GM23338 (cell line): ENCODE measurements at regions not wholly inside any gene's neighbourhood (a gene's known extent, or its start where the extent isn't known, plus 50 kb on each side); places are given as distances from the start of the nearest gene placed in this dataset.

Experiments used
- ATAC-seq: fragments of 200-7000 bp; cut with Tn5 transposase; 3 replicates; pipeline ENCODE4 v1.9.1; 2020
- DNase-seq: peaks from one replicate; pipeline ENCODE4 v3.0.0-alpha.2; 2015; ENCODE audit warnings: low spot score
- H2AFZ ChIP-seq: fragments of 200-600 bp; sonication (generic); 2 replicates; pipeline ENCODE4 v1.8.0; 2016; ENCODE audit warnings: antibody characterized with exemption, mild to moderate bottlenecking, moderate library complexity
- H3F3A ChIP-seq: fragments of 200-600 bp; sonication (generic); replicated peaks from 2 replicates; pipeline ENCODE4 v1.8.0; 2017; ENCODE audit warnings: antibody characterized with exemption, mixed run types, low read depth
- H3K27ac ChIP-seq: fragments of 200-600 bp; sonication (generic); 2 replicates; pipeline ENCODE4 v1.6.1; 2016; ENCODE audit warnings: low read depth
- H3K27me3 ChIP-seq: fragments of 200-600 bp; sonication (generic); 2 replicates; pipeline ENCODE4 v1.8.0; 2016; ENCODE audit warnings: mild to moderate bottlenecking, mixed run types, moderate library complexity; ENCODE audit not compliant: insufficient read depth
- H3K36me3 ChIP-seq: fragments of 200-600 bp; sonication (generic); 2 replicates; pipeline ENCODE4 v1.8.0; 2016; ENCODE audit warnings: mild to moderate bottlenecking; ENCODE audit not compliant: insufficient read depth
- H3K4me1 ChIP-seq: fragments of 200-600 bp; sonication (generic); 2 replicates; pipeline ENCODE4 v1.8.0; 2016; ENCODE audit warnings: mild to moderate bottlenecking, moderate library complexity; ENCODE audit not compliant: insufficient read depth
- H3K4me2 ChIP-seq: fragments of 200-600 bp; sonication (generic); 2 replicates; pipeline ENCODE4 v1.7.1; 2017; ENCODE audit warnings: mixed run types
- H3K4me3 ChIP-seq: fragments of 200-600 bp; sonication (generic); 2 replicates; pipeline ENCODE4 v1.6.1; 2016; ENCODE audit warnings: mixed run types
- H3K79me2 ChIP-seq: fragments of 200-600 bp; sonication (generic); replicated peaks from 2 replicates; pipeline ENCODE4 v1.8.0; 2017; ENCODE audit warnings: mild to moderate bottlenecking; ENCODE audit not compliant: insufficient read depth
- H3K9me2 ChIP-seq: fragments of 200-600 bp; sonication (generic); 2 replicates; pipeline ENCODE4 v1.8.0; 2017; ENCODE audit not compliant: insufficient read depth
- H4K20me1 ChIP-seq: fragments of 200-600 bp; sonication (generic); replicated peaks from 2 replicates; pipeline ENCODE4 v1.8.0; 2017; ENCODE audit warnings: mild to moderate bottlenecking; ENCODE audit not compliant: insufficient read depth
- H3K27ac Mint-ChIP-seq: 2 replicates; pipeline ENCODE4 v1.8.0; 2020; ENCODE audit warnings: inconsistent platforms, mild to moderate bottlenecking, moderate library complexity, mixed read lengths
- H3K27me3 Mint-ChIP-seq: 3 replicates; pipeline ENCODE4 v1.8.0; 2022; ENCODE audit warnings: low read depth, mild to moderate bottlenecking, moderate library complexity, mixed read lengths, inconsistent platforms; ENCODE audit not compliant: insufficient read depth, poor library complexity
- H3K36me3 Mint-ChIP-seq: 3 replicates; pipeline ENCODE4 v1.8.0; 2021; ENCODE audit warnings: low read depth, mild to moderate bottlenecking, inconsistent platforms, moderate library complexity, mixed read lengths
- H3K4me1 Mint-ChIP-seq: 3 replicates; pipeline ENCODE4 v1.8.0; 2020; ENCODE audit warnings: mild to moderate bottlenecking, inconsistent platforms, mixed read lengths
- H3K4me3 Mint-ChIP-seq: 3 replicates; pipeline ENCODE4 v1.8.0; 2021; ENCODE audit warnings: moderate library complexity, mild to moderate bottlenecking, inconsistent platforms, mixed read lengths
- H3K9me3 Mint-ChIP-seq: 3 replicates; pipeline ENCODE4 v1.8.0; 2020; ENCODE audit warnings: moderate library complexity, mild to moderate bottlenecking, inconsistent platforms, mixed read lengths
- CREB1 ChIP-seq: fragments of 250-450 bp; sonication (Bioruptor Pico); IDR thresholded peaks from 2 replicates; pipeline ENCODE4 v1.5.0; 2020; ENCODE audit warnings: low read depth, mild to moderate bottlenecking, moderate library complexity
- EZH2 ChIP-seq: fragments of 200-600 bp; sonication (generic); IDR thresholded peaks from one replicate; pipeline ENCODE4 v1.8.0; 2017; ENCODE audit warnings: antibody characterized with exemption, mild to moderate bottlenecking, low read depth; ENCODE audit not compliant: unreplicated experiment
- EZH2phosphoT487 ChIP-seq: fragments of 200-600 bp; sonication (generic); IDR thresholded peaks from one replicate; pipeline ENCODE4 v1.8.1; 2018; ENCODE audit warnings: antibody characterized with exemption; ENCODE audit not compliant: unreplicated experiment
- JUNB ChIP-seq: IDR thresholded peaks from one replicate; pipeline ENCODE4 v1.6.1; 2016; ENCODE audit warnings: antibody characterized with exemption; ENCODE audit not compliant: unreplicated experiment
- POLR2AphosphoS5 ChIP-seq: IDR thresholded peaks from 2 replicates; pipeline ENCODE4 v1.6.1; 2016; ENCODE audit warnings: antibody characterized with exemption, low read depth
- STAT1 ChIP-seq: IDR thresholded peaks from one replicate; pipeline ENCODE4 v1.6.1; 2016; ENCODE audit warnings: antibody characterized with exemption; ENCODE audit not compliant: unreplicated experiment
- ZNF114 ChIP-seq: fragments of 250-450 bp; sonication (Bioruptor Pico); IDR thresholded peaks from 2 replicates; pipeline ENCODE4 v1.5.0; 2020; ENCODE audit warnings: mild to moderate bottlenecking, moderate library complexity
- ZNF331 ChIP-seq: fragments of 250-450 bp; sonication (Bioruptor Pico); IDR thresholded peaks from 2 replicates; pipeline ENCODE4 v1.5.0; 2020; ENCODE audit warnings: low read depth, mild to moderate bottlenecking, moderate library complexity
- TF ChIP-seq, protein P1 (sequence below): fragments of 250-450 bp; sonication (Bioruptor Pico); IDR thresholded peaks from 2 replicates; pipeline ENCODE4 v1.5.0; 2020; ENCODE audit warnings: mild to moderate bottlenecking, moderate library complexity
- TF ChIP-seq, protein P2 (sequence below): IDR thresholded peaks from 2 replicates; pipeline ENCODE4 v1.6.1; 2016; ENCODE audit warnings: antibody characterized with exemption

- TF ChIP-seq, protein P1, sequence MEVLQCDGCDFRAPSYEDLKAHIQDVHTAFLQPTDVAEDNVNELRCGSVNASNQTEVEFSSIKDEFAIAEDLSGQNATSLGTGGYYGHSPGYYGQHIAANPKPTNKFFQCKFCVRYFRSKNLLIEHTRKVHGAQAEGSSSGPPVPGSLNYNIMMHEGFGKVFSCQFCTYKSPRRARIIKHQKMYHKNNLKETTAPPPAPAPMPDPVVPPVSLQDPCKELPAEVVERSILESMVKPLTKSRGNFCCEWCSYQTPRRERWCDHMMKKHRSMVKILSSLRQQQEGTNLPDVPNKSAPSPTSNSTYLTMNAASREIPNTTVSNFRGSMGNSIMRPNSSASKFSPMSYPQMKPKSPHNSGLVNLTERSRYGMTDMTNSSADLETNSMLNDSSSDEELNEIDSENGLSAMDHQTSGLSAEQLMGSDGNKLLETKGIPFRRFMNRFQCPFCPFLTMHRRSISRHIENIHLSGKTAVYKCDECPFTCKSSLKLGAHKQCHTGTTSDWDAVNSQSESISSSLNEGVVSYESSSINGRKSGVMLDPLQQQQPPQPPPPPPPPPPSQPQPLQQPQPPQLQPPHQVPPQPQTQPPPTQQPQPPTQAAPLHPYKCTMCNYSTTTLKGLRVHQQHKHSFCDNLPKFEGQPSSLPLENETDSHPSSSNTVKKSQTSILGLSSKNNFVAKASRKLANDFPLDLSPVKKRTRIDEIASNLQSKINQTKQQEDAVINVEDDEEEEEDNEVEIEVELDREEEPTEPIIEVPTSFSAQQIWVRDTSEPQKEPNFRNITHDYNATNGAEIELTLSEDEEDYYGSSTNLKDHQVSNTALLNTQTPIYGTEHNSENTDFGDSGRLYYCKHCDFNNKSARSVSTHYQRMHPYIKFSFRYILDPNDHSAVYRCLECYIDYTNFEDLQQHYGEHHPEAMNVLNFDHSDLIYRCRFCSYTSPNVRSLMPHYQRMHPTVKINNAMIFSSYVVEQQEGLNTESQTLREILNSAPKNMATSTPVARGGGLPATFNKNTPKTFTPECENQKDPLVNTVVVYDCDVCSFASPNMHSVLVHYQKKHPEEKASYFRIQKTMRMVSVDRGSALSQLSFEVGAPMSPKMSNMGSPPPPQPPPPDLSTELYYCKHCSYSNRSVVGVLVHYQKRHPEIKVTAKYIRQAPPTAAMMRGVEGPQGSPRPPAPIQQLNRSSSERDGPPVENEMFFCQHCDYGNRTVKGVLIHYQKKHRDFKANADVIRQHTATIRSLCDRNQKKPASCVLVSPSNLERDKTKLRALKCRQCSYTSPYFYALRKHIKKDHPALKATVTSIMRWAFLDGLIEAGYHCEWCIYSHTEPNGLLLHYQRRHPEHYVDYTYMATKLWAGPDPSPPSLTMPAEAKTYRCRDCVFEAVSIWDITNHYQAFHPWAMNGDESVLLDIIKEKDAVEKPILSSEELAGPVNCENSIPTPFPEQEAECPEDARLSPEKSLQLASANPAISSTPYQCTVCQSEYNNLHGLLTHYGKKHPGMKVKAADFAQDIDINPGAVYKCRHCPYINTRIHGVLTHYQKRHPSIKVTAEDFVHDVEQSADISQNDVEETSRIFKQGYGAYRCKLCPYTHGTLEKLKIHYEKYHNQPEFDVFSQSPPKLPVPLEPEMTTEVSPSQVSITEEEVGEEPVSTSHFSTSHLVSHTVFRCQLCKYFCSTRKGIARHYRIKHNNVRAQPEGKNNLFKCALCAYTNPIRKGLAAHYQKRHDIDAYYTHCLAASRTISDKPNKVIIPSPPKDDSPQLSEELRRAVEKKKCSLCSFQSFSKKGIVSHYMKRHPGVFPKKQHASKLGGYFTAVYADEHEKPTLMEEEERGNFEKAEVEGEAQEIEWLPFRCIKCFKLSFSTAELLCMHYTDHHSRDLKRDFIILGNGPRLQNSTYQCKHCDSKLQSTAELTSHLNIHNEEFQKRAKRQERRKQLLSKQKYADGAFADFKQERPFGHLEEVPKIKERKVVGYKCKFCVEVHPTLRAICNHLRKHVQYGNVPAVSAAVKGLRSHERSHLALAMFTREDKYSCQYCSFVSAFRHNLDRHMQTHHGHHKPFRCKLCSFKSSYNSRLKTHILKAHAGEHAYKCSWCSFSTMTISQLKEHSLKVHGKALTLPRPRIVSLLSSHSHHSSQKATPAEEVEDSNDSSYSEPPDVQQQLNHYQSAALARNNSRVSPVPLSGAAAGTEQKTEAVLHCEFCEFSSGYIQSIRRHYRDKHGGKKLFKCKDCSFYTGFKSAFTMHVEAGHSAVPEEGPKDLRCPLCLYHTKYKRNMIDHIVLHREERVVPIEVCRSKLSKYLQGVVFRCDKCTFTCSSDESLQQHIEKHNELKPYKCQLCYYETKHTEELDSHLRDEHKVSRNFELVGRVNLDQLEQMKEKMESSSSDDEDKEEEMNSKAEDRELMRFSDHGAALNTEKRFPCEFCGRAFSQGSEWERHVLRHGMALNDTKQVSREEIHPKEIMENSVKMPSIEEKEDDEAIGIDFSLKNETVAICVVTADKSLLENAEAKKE (CRISPR knock-in tag), result no peak
- TF ChIP-seq JUNB, result no peak
- TF ChIP-seq POLR2AphosphoS5, result no peak
Observed at GRCh38 chr2:149692961-149693396, 105.4 kb upstream of the MMADHC start (continued).

- Histone ChIP-seq H3K36me3 (no peaks in the 10 kb centered on the region), H3K4me2 (no peak overlapping the region), H2AFZ (no peak overlapping the region), H3K79me2 (no peaks in the 10 kb centered on the region), H3K27me3 (no peaks in the 10 kb centered on the region), H3K4me3 (no peak overlapping the region), H3K9me2 (no peaks in the 10 kb centered on the region), H3K4me1 (no peaks in the 10 kb centered on the region), H3K27ac (no peak overlapping the region), H4K20me1 (no peaks in the 10 kb centered on the region), H3F3A (no peaks in the 10 kb centered on the region)
- Mint-ChIP-seq H3K4me1 (no peaks in the 10 kb centered on the region; the same call in 2 of the 3 replicates), H3K27me3 (peaks cover 4% of the 10 kb centered on the region), H3K9me3 (no peaks in the 10 kb centered on the region), H3K4me3 (no peak overlapping the region), H3K36me3 (no peaks in the 10 kb centered on the region), H3K27ac (no peak overlapping the region)
- DNase-seq (no peak), ATAC-seq (no peak)
- no peak for TF ChIP-seq STAT1
- TF ChIP-seq ZNF331 (CRISPR knock-in tag), result no peak
- no peak for TF ChIP-seq EZH2
- TF ChIP-seq, protein P2, sequence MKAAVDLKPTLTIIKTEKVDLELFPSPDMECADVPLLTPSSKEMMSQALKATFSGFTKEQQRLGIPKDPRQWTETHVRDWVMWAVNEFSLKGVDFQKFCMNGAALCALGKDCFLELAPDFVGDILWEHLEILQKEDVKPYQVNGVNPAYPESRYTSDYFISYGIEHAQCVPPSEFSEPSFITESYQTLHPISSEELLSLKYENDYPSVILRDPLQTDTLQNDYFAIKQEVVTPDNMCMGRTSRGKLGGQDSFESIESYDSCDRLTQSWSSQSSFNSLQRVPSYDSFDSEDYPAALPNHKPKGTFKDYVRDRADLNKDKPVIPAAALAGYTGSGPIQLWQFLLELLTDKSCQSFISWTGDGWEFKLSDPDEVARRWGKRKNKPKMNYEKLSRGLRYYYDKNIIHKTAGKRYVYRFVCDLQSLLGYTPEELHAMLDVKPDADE, result no peak
- no peak for TF ChIP-seq ZNF114 (CRISPR knock-in tag)
- TF ChIP-seq, protein P1 (CRISPR knock-in tag), result no peak
- no peak for TF ChIP-seq CREB1 (CRISPR knock-in tag)
- TF ChIP-seq EZH2phosphoT487, result no peak
Observed at GRCh38 chr2:149690825-149691224, 103.2 kb upstream of the MMADHC start.
